Upper lobe of right lung (tissue), 1 donor: ENCODE measurements at regions not wholly inside any gene's neighbourhood (a gene's known extent, or its start where the extent isn't known, plus 50 kb on each side); places are given as distances from the start of the nearest gene placed in this dataset.

ENCODE experiments used
- ATAC-seq: fragments of 200-7000 bp; cut with Tn5 transposase; one replicate; pipeline ENCODE4 v1.9.1; 2020; ENCODE audit warnings: mild to moderate bottlenecking, moderate library complexity
- DNase-seq: peaks from one replicate; pipeline ENCODE4 v3.0.0-alpha.2; 2020
- H3K27ac ChIP-seq: fragments of 200-600 bp; one replicate; pipeline ENCODE4 v1.8.0; 2022
- H3K27me3 ChIP-seq: fragments of 200-600 bp; one replicate; pipeline ENCODE4 v1.8.0; 2022; ENCODE audit warnings: mild to moderate bottlenecking
- H3K36me3 ChIP-seq: fragments of 200-600 bp; one replicate; pipeline ENCODE4 v1.8.0; 2022
- H3K4me1 ChIP-seq: fragments of 200-600 bp; one replicate; pipeline ENCODE4 v1.8.0; 2022
- H3K4me3 ChIP-seq: fragments of 200-600 bp; one replicate; pipeline ENCODE4 v1.8.0; 2022; ENCODE audit warnings: mild to moderate bottlenecking
- H3K9me3 ChIP-seq: fragments of 200-600 bp; one replicate; pipeline ENCODE4 v1.8.0; 2022
- intact Hi-C: fragments of 100-400 bp; cut with DNase I; formaldehyde crosslinking; loops from one replicate; pipeline ENCODE4 v1.11.0; 2022
- TF ChIP-seq, protein P1 (sequence below): fragments of 200-600 bp; IDR thresholded peaks from one replicate; pipeline ENCODE4 v1.8.0; 2022; ENCODE audit warnings: antibody characterized with exemption
- donor health status: DM: no; HTN: yes; CAD: no; lungs with severe emphysema.

DNA sequence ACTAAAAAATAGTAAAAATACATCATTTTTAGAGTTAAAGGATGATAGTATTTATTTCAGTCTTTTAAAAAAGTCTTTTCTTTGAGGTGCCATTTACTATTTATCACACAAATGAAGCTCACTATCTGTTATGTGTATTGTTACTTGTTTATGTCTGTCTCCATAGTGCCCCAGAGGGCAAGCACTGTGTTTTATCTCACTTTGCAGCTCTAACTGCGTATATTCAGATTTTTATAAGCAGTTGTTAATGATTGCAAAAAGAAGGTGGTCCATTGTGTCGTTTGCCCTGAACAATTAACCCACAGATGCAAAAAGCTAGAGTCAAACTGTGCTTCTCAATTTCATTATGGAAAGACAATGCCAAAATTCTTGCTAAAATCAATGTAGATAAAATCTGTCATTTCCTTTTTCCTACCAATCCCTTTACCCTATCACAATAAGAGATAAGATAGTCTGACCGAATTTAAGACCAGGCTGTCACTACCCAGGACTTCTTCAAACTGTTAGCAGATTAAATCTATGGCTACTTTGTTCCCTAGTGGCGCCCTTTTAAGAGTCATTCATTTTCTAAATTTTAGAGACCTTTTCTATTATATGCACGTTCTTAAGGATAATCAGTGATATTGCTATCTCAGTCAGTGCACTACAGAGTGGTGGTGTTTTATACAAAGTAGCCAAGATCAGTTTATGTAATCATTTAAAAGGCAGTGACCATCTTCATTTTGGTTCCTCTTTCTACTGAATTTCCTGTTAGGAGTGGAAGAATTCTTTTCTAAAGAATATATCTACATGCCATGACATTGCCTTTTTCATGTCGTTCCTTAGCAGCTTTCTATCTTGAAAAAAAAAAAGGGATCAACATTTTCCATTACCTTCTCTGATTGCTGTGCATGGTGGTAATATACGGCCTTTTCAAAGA, 133.1 kb upstream of the PRDM1 start:
- Histone ChIP-seq H3K4me3 (no peak overlapping the region), H3K9me3 (no peaks in the 10 kb centered on the region), H3K27ac (no peak overlapping the region), H3K36me3 (no peaks in the 10 kb centered on the region), H3K4me1 (no peaks in the 10 kb centered on the region), H3K27me3 (no peaks in the 10 kb centered on the region)
- TF ChIP-seq, protein P1, sequence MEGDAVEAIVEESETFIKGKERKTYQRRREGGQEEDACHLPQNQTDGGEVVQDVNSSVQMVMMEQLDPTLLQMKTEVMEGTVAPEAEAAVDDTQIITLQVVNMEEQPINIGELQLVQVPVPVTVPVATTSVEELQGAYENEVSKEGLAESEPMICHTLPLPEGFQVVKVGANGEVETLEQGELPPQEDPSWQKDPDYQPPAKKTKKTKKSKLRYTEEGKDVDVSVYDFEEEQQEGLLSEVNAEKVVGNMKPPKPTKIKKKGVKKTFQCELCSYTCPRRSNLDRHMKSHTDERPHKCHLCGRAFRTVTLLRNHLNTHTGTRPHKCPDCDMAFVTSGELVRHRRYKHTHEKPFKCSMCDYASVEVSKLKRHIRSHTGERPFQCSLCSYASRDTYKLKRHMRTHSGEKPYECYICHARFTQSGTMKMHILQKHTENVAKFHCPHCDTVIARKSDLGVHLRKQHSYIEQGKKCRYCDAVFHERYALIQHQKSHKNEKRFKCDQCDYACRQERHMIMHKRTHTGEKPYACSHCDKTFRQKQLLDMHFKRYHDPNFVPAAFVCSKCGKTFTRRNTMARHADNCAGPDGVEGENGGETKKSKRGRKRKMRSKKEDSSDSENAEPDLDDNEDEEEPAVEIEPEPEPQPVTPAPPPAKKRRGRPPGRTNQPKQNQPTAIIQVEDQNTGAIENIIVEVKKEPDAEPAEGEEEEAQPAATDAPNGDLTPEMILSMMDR, result no peak
- ATAC-seq (no peak), DNase-seq (no peak)
- intact Hi-C loops, result no loop called here

DNA sequence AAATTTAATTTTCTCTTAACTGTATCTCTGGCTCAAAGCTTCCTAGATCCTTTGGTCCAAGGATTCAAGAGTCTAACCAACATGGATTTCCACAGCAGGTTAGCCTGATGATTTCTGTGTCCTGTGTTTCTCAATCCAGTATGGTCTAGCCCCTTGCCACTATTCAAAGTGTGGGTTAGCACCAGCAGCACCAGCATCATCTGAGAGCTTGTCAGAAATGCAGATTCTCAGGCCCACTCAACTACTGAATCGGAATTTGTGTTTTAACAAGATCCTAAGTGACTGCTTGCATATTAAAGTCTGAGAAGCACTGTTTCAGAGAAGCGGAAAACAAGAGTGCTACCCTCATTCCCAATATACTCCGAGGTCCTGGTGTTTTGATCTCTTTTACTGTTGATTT, 133.8 kb upstream of the PRDM1 start:
- intact Hi-C loops, result no loop called here
- H3K4me1 ChIP-seq, result no peaks in the 10 kb centered on the region
- H3K9me3 ChIP-seq, result no peaks in the 10 kb centered on the region
- TF ChIP-seq, protein P1, result no peak
- no peak overlapping the region for H3K27ac ChIP-seq
- DNase-seq (no peak), ATAC-seq (no peak)
- no peaks in the 10 kb centered on the region for H3K27me3 ChIP-seq
- H3K36me3 ChIP-seq, result no peaks in the 10 kb centered on the region
- H3K4me3 ChIP-seq, result no peak overlapping the region

DNA sequence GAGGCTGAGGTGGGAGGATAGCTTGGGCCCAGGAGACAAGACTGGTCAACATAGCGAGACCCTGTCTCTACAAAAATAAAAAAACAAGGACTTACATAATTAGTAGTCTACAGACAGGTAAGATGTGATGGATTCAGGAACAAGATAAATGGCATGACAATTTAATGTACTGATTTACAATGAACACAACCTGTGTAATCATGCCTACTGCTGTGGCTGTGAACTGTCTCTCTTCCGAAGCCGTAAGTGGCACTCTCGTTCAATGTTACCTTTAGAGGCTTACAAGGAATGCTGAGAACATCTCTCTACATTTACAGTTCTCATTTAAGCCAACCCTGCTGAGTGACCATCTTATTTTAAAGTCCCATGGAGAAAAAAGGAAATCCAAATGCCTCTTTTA, 134.8 kb upstream of the PRDM1 start:
- intact Hi-C loops, result no loop called here

DNA sequence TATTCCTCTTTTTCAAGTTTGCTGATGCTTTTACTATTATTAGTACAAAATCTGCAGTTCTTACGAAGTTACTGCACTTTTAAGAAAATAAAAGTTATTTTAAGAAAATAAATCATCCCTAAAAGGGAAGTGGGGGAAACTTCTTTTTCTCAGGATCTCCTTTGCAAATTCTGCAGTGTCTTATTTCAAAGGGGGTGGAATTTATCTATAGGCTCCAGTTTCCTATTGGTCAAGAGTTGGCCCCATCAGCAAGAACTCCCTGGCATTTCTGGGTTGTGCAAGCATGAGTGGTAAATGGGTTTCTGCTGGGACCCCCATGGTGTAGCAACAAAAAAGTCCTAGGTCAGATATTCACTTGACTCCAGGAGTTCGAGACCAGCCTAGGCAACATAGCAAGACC, 136.3 kb upstream of the PRDM1 start:
- no peaks in the 10 kb centered on the region for H3K9me3 ChIP-seq
- no peak overlapping the region for H3K4me3 ChIP-seq
- intact Hi-C loops, result no loop called here
- H3K36me3 ChIP-seq, result no peaks in the 10 kb centered on the region
- H3K4me1 ChIP-seq, result no peaks in the 10 kb centered on the region
- no peak for ATAC-seq
- no peak for DNase-seq
- H3K27ac ChIP-seq, result no peak overlapping the region
- no peaks in the 10 kb centered on the region for H3K27me3 ChIP-seq
- TF ChIP-seq, protein P1, result no peak

More for the DNA sequence above, 134.8 kb upstream of the PRDM1 start:
- no peaks in the 10 kb centered on the region for H3K4me1 ChIP-seq
- no peaks in the 10 kb centered on the region for H3K27me3 ChIP-seq
- H3K27ac ChIP-seq, result no peak overlapping the region
- ATAC-seq, result no peak
- H3K9me3 ChIP-seq, result no peaks in the 10 kb centered on the region
- no peak for DNase-seq
- TF ChIP-seq, protein P1, result no peak
- no peak overlapping the region for H3K4me3 ChIP-seq
- H3K36me3 ChIP-seq, result no peaks in the 10 kb centered on the region

DNA sequence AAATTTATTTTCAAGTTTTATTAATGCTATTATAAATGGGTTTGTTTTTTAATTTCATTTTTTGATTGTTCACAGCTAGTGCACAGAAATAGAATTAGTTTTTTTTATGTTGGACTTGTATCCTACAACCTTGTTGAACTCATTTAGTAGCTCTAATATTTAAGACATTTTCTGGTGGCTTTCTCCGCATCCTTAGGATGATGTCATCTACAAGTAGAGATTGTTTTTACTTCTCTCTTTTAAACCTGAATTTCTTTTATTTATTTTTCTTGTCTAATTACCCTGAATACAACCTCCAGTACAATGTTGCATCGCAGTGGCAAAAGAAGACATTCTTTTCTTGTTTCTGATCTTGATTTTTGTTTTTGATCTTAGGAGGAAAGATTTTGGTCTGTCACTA, 142.6 kb upstream of the PRDM1 start:
- Histone ChIP-seq H3K4me3 (no peak overlapping the region), H3K9me3 (no peaks in the 10 kb centered on the region), H3K27ac (no peak overlapping the region), H3K4me1 (no peaks in the 10 kb centered on the region), H3K36me3 (no peaks in the 10 kb centered on the region), H3K27me3 (no peaks in the 10 kb centered on the region)
- TF ChIP-seq, protein P1, result no peak
- DNase-seq, result no peak
- ATAC-seq, result no peak
- intact Hi-C loops, result no loop called here
